C4-2B (cell line): ENCODE measurements at regions not wholly inside any gene's neighbourhood (a gene's known extent, or its start where the extent isn't known, plus 50 kb on each side); places are given as distances from the start of the nearest gene placed in this dataset.

Source experiments
- H3K27ac ChIP-seq: fragments of 450-650 bp; 2 replicates; pipeline ENCODE4 v1.5.1; 2017
- ZFX ChIP-seq: fragments of 450-650 bp; IDR thresholded peaks from 2 replicates; pipeline ENCODE4 v1.6.1; 2017
- TF ChIP-seq, protein P1 (sequence below): fragments of 450-650 bp; conservative IDR thresholded peaks from 2 replicates; pipeline ENCODE4 v1.5.1; 2017; ENCODE audit warnings: mild to moderate bottlenecking

DNA sequence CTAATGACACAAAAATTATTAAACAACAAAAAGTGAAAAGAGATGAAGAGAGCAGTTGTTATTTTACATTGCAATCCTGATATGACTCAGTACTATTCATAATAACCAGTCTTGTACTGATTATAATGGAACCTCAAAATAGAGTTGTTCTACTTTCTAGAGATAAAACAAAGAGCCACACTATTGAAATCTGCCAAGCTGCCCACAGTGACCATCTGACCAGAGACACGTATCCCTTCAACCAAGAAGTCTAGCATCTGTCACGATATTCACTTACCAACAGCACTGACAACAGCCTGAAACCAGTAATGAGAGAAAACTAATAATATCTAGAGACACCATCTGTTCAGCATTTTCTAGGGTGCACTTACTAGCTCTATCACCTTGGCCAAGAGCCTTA lies 466.7 kb downstream of the NKX6-1 start:
- TF ChIP-seq, protein P1, sequence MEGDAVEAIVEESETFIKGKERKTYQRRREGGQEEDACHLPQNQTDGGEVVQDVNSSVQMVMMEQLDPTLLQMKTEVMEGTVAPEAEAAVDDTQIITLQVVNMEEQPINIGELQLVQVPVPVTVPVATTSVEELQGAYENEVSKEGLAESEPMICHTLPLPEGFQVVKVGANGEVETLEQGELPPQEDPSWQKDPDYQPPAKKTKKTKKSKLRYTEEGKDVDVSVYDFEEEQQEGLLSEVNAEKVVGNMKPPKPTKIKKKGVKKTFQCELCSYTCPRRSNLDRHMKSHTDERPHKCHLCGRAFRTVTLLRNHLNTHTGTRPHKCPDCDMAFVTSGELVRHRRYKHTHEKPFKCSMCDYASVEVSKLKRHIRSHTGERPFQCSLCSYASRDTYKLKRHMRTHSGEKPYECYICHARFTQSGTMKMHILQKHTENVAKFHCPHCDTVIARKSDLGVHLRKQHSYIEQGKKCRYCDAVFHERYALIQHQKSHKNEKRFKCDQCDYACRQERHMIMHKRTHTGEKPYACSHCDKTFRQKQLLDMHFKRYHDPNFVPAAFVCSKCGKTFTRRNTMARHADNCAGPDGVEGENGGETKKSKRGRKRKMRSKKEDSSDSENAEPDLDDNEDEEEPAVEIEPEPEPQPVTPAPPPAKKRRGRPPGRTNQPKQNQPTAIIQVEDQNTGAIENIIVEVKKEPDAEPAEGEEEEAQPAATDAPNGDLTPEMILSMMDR, result no peak
- no peak for TF ChIP-seq ZFX

DNA sequence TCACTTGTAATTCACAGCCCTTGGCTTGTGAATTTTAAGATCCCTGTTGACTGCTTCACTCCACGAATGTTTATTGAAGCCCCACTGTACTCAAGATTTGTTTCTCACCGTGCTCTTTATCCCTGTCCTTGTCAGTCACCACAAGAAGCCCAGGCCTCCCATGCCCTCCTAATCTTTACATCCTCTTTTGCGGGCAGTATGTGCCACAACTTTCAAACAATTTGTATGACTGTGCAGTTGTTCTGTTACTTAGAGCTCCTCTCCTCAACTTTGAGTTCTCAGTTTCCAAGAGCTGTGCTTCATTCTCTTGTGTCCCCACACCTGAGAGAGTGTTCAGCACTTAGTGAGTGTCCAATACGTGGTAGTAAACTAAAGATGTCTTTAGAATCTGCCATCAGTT lies 467.7 kb downstream of the NKX6-1 start:
- no peak for TF ChIP-seq ZFX
- TF ChIP-seq, protein P1, result no peak
- H3K27ac ChIP-seq, result no peak overlapping the region

More for the DNA sequence above, 466.7 kb downstream of the NKX6-1 start:
- H3K27ac ChIP-seq, result no peak overlapping the region

DNA sequence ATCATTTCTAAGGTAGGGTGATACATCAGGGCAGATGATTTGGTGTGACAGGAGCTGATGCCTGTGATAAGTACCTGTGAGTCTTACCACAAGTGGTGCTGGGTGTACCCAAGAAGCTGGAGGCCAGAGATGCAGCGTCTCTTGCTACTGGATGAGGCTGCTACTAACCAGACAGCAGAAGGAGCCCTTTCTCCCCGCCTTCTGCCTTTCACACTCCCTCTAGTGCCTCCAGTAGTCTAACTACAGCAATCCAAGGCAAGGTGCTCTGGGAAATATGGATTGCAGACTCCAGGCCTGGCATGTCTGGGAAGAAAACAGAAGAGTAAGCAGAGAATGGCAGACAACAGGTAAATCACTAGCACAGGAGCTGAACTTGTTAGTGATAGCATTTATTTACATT lies 470.8 kb downstream of the NKX6-1 start:
- TF ChIP-seq ZFX, result no peak
- TF ChIP-seq, protein P1, result no peak

DNA sequence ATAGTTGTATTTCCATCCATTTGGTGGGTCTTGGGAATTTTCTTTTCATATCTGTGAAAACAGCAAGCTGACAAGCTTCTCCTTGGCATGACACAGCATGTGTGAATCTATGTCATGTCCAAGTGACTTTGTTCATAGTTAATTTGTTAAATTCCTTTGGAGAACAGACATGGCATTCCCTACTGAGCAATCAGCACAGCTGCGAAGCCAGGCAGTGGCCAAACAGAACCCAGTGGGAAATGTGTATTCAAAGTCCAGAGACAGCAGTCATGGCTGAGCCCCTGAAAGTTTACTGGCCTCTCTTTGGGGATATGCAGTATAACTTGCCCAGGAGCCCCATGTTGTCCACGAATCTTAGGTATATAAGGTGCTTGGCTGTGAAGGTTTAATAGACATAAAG lies 474.7 kb downstream of the NKX6-1 start:
- TF ChIP-seq ZFX, result no peak
- TF ChIP-seq, protein P1, result no peak
- H3K27ac ChIP-seq, result no peak overlapping the region

More for the DNA sequence above, 470.8 kb downstream of the NKX6-1 start:
- H3K27ac ChIP-seq, result no peak overlapping the region

DNA sequence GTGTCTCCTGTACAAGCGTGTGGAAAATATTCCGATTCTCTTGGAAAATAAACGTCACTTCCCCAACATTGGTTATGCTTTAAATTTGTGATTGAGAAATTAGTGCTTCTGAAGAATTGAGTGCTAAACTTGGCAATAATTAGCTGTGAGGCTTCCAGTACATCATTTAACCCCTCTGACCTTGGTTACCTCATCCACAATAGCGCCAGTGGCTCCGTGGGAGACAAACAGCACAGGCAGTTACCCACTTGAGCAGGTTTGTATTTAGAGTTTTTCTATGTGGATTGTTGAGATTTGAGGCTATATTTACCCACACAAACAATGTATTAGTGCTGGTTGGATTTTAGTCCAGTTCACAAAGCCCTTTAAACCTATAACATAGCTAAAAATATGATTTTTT lies 476.5 kb downstream of the NKX6-1 start:
- H3K27ac ChIP-seq, result no peak overlapping the region
- no peak for TF ChIP-seq ZFX
- TF ChIP-seq, protein P1, result no peak

DNA sequence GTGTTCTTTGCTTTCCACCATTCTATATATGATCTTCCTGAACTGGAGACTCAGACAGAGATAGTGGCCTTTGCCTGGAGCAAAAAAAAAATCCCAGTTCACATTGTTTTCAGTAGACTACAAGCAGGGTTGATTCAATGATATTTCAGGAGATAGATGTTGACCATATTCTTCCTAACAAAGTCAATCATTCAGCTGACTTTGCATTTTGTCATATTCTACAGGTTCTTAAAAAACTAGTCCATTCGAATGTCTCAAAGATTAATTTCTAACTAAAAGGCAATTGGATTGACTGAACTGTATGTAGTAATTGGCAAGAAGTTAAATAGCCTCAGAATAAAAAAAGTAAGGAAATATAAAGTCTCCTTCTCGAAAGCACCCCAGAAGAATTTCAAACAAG lies 479.5 kb downstream of the NKX6-1 start:
- TF ChIP-seq, protein P1, result no peak
- TF ChIP-seq ZFX, result no peak
- no peak overlapping the region for H3K27ac ChIP-seq

DNA sequence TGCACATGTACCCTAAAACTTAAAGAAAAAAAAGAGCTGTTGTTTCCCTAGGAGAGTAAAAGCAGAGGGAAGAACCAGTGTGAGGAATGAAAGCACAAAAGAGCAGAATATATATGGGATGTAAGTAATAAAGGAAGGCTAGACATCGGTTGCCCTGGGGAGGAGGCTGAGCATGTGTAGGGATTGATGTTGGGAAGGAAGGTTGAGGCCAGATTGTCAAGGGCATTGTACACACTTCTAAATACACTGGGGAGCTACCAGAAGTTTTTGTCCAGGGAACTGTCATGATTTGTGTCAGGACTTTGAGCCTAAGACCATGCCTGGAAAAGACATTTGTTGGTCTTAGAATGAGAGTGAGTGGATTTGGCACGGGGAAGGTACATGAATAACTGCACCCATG lies 467.1 kb downstream of the GPAT3 start:
- H3K27ac ChIP-seq, result no peak overlapping the region
- TF ChIP-seq ZFX, result no peak
- TF ChIP-seq, protein P1, result no peak
